ENCODE measurements at regions not wholly inside any gene's neighbourhood (a gene's known extent, or its start where the extent isn't known, plus 50 kb on each side); places are given as distances from the start of the nearest gene placed in this dataset.

DNA sequence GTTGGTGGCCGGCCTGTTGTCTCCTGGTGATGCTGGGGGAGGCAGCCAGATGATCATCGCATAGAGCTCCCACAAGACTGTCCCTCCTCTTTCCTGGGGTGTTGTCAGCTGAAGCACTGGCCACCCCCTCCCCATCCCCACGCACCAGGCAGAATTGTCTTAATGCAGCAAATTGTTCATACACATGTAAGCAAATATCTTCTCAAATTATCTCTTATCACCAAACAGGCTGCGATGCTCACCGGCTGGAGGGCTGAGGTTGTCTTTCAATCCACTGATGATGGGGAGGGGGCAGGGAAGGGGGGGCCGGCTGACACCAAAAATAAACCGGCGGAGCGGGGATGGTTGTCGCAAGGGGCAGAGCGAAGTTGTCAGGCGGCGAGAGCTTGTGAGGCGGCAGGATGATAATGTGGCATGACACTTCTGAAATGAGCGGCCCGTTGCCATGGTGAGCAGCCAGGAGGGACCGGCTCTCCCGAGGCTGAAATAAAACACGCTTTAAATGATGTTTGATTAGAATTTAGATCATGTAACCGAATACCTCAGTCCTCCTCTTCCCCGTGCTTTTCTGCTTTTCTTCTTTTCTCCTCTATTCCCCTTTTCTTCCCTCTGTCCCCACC lies 59.8 kb downstream of the MRM1 start:
- no peak for DNase-seq (ENCODE audit: low read depth, low spot score)

DNA sequence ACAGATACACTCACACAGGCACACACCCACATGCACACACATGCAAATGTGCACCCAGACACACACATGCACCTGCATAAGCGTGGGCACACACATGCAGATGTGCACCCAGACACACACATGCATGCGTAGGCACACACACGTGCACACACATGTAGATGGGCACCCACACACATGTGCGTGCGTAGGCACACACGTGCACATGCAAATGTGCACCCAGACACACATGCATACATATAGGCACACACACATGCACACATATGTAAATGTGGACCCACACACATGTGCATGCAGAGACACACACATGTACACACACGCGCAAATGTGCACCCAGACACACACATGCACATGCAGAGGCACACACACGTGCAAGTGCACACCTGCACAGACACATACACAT lies 60.3 kb downstream of the MRM1 start:
- no peak for DNase-seq (ENCODE audit: low read depth, low spot score)

DNA sequence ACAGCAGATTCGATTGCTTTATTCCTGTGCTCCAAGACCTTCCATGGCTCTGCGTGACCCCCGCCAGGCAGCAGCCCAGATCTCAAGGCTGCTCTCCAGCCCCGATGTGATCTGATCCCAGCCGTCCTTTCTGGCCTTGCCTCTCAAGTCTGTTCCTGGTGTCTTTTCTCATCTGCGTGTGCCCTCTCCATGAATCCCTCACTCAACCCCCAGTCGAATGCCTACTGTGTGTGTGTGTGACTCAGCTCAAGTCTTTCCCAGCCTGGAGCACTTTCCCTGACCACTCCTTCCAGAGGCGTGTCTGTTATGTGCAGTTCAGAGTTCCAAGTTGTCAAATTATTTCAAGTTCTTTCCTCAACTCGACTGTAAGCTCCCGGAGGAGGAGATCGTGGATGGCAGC lies 64.0 kb downstream of the MRM1 start:
- DNase-seq (ENCODE audit: low read depth, low spot score), result no peak

DNA sequence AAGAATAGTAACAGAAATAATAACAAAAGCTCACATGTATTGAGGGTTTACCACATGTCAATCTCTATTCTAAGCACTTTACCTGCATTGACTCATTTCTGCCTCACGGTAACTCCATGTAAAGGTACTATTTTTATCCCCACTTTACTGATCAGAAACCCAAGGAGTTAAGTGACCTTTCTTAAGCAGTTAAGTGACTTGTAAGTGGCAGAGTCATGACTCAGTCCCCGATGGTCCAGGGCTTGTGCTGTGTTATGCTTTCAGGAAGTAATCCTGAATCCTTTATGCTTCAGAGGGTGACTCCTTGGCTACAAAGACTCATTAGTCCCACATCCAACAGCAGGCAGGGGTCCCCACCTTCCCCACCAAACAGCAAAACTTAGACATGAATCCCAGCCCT lies 66.5 kb downstream of the MRM1 start:
- DNase-seq (ENCODE audit: low read depth, low spot score), result no peak

DNA sequence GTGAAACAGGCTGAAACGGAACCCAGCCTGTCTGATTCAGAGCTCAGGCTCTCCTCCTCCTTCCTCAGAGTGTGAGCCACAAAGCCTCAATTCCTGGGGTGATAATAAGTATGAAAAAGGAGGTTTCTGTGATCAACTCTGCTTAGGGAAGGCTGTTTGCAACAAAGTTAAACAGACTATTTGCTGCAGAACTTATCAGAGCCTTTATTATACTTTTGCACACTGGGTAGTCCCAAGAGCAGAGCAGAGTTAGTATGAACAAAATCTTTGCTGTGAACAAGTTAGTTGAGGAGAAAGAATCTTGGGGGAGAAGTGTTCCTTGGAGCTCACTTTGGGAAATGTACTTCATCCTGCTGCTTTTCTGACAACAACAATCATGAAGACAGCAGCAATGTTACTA lies 67.4 kb downstream of the MRM1 start:
- DNase-seq (ENCODE audit: low read depth, low spot score), result no peak

DNA sequence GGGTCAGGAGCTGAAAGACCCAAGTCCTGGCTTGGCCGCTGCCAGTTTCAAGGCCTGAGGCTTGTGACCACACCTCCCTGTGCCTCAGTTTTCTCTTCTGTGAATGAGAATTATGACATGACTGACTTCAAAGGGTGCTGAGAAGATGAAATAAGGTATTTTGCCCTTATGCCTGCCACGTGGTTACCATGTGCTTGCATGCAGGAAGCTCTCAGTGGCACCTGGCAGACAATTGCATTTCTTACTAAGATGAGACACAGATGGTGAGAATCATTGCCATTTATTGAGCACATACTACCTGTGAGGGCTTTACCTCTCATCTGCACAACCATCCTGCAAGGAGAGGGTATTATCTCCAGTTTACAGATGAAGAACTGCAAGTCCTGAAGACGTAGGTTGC lies 69.8 kb downstream of the MRM1 start:
- no peak for DNase-seq (ENCODE audit: low read depth, low spot score)

DNA sequence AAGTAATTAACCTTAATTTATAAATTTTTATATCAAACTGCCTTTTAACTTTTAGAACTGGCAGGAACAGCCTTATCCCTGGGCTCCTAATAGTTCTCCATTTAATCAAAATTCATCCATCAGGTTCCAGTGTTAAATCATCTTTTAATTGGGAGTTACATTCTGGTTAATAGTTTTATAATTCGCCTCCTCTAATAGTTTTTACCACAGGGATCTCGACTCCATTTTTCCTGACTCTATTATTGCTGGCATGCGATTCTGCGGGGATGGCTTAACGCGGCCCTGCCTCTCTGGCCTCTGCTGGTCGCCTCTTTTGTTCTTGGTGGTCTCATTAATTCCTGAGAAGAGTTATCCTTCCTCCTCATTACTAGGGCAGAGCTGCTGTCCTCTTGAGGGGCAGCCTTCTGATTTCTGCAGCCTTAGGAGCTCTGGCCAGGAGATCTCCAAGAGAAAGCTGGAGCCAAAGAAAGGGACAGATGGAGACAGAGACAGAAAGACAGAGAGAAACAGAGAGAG lies 71.1 kb downstream of the MRM1 start:
- DNase-seq (ENCODE audit: low read depth, low spot score), result no peak

DNA sequence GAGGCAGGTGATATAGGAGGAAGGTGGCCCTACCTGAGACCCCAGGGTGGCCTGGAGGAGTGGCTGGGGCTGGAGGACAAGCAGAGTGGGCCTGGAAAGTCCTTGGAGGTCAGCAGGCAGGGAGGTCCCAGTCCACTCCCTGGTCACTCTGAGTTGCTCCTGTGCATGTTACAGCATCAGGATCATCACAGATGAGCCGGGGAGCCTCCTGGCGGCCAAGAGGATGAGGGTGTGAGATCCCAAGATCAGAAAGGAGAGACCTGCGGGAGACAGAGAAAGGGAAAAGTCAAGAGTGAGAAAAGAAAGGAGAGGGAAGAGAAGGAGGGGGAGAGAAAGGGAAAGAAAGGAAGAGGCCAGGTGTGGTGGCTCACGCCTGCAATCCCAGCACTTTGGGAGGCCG lies 71.7 kb downstream of the MRM1 start:
- no peak for DNase-seq (ENCODE audit: low read depth, low spot score)

DNA sequence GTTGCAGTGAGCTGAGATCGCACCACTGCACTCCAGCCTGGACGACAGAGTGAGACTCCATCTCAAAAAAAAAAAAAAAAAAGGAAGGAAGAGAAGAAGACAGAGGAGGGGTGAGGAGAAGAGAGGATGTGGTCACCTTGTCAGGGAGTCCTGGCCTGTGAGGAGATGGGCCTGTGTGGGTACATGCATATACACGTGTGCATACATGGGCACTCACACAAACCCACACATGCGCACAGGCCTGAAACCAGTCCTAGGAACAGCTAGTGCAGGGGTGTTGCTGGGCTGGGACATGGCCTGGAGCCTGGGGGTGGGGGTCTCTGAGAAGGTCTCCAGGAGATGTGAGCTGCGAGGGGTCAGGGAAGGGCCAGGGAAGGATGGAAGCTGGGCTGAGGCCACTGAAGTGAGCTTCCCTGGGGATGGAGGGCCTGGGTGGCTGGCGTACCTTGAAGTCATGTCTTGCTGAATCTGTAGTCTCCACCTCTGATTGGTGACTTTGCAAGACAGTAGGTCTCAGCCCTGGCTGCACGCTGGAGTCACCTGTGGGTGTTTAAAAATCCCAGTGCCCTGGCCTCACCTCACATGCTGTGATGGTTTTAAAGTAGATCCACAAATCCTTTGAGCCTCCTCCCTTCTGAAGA lies 72.4 kb downstream of the MRM1 start:
- no peak for DNase-seq (ENCODE audit: low read depth, low spot score)

DNA sequence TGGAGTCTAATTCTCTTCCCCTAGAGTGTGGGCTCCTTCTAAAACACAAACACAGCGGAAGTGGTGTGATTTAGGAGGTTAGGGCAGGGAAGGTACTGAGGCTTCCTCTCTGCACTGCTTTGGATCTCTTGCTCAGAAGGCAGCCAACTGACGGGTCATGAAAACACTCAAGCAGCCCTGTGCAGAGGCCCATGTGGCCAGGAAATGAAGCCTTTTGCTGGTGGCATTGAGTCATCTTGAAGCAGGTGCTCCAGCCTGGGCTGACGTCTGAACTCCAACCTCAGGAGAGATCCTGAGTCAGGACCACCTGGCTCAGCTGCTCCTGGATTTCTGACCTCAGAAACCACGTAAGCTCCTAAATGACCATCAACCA lies 72.9 kb downstream of the MRM1 start:
- no peak for DNase-seq (ENCODE audit: low read depth, low spot score)

DNA sequence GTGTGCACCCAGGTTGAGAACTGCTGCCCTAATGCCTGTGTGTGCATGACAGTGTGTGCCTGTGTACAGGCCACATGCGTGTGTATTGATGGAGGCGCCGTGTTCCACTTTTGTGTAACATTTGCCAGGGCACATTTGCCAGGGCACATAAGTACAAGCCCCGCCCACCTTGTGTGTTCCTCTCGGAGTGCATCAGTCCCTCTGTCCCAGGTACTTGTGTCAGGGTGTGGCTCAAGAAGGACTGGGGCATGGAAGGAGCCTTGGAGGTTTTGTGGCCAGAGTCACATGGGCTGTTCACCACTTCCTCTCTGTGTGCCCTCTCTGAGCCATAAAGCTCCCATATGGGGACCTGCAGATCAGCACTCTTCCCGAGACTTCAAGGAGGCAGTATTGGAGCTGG lies 73.9 kb downstream of the MRM1 start:
- DNase-seq (ENCODE audit: low read depth, low spot score), result no peak

DNA sequence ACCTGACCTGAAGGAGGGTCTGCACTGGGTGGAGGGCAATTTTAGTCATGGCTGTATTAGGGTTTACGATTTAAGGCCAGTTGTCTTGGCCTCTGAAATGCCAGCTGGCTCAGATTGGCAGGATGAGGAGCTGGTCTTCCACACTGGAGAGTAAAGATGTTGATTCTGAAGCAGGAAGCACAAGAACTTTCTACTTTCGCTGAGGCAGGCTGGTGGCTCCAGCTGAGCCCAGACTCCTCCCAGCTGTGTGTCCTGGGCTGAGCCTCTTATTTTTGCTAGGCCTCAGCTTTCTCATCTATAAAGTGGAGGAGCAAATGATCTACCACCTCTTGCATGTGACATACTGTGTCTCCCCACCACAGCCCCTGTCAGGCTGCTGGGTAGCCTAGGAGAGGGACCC lies 74.4 kb downstream of the MRM1 start:
- no peak for DNase-seq (ENCODE audit: low read depth, low spot score)

DNA sequence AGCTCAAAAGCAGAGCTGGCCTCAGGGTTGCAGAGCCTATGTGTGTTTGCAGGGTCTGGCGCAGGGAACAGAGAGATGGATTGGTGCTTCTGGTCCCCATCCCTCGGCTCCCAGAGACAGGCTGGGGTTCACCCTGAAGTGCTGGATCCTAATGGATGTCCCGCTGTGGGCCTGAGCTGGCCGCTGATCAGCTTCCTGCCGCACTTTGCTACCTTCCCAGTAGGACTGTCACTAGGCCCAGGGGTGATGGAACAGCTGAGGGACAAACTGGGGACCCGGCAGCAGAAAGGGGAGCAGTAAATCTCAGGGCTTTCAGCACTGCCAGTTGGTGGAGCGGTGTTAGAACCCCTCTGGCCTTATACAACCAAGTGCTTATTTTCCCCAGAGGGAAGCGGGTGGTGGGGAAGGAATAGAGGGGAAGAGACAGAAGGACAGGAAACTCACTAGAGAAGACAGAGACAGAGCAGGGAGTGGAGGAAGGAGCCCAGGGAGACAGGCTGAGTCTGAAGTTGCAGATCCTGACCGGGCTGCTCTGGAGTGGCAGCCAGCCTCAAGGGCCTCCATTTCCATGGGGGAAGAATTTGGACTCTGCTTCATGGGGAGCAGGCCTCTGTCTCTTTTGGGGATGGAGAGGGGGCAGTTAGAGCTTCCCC lies 78.6 kb downstream of the MRM1 start:
- no peak for DNase-seq (ENCODE audit: low read depth, low spot score)

DNA sequence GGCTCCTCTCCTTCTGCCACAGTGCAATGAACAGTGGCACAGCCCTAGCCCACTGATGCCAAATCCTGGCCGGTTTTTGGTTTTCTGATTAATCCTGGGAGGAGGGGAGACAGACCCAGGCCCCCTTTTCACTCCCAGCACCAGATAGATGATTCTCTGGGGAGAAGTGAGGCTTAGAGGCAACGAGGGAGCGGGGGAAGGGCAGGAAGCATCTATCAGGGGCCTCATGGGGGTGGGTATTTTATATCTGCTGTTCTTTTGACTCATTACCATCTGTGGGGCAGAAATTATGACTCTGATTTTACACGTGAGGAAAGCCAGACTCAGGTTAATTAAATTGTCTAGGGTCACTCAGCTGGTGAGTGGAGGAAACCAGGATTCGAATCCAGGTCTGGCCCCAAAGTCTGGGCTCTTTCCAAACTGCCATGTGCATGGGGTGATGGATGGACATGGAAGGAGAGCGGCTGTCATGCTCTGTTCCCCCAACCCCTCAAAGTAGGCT lies 79.4 kb downstream of the MRM1 start:
- DNase-seq (ENCODE audit: low read depth, low spot score), result no peak

DNA sequence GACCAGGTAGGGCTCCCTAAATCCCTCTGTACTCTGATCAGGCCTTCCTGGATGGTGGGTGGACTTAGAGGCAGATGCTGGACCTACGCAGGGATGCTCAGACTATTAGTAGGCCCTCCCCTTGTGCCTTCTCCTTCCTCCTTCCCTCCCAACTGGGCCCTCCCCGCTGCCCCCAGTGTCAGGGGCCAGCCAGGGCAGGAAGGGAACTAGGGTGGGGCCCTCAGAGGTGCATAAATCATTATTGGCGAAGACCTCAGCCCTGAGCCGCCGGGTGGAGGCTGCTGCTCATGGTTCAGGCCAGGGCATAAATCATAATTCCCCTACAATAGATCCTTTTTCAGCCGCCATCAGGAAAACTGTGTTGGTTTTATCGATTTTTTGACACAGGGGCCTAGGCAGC lies 81.4 kb downstream of the MRM1 start:
- no peak for DNase-seq (ENCODE audit: low read depth, low spot score)

DNA sequence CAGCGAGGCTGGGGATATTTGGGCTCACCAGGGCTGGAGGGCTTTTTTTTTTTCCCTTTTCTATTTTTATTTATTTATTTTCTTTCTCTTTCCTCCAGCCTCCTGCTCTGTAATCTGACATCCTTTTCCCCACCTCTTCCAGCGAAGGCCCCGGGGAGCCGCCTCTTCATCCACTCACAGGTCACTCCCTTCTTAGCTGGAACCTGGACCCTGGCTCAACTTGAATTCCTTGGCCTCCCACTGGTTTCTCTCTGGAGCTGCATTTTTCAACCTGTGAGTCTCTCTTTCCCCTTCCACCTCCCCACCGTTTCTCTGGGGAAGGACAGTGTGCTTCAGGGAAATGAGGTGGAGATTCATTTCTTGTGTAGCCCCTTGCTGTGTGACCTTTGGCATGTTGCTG lies 82.0 kb downstream of the MRM1 start:
- DNase-seq (ENCODE audit: low read depth, low spot score), result no peak

DNA sequence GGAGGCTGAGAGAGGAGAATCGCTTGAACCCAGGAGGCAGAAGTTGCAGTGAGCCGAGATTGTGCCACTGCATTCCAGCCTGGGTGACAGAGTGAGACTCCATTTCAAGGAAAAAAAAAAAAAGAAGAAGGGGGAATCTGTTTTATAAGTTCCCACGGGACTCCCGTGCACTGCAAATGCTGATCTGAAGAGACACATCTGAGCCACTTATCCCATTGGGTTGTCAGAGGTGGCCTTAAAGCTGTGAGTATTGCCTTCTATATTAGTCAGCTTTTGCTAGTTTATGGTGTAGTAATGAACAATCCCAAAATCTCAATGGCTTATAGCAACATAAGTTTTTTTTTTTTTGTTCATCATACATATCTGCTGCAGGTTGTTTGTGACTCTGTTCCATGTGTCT lies 82.8 kb downstream of the MRM1 start:
- no peak for DNase-seq (ENCODE audit: low read depth, low spot score)

DNA sequence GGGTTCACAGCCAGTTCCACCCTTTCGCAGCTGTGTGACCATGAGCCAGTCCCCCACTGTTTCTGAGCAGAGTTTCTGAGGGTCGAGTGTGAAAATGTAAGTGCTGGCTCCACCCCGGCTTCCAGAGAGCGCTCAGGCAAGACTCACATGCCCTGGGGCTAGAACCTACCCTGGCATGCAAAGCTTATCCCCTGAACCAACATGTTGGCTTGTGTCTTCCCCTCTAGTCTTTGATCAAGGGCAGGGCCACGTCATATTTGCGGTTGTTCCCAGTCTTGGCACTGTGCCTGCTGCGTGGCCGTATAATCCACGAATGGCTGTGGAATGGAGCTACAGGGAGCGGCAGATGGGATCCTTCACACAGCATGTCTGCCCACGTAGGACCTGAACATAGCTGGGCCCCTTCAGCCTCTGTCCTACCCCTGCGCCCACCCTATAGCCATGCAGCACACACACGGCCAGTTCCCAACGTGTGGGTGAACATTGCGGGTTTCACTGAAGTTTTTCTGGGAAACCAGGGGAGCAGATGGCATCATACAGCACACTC lies 84.8 kb downstream of the MRM1 start:
- DNase-seq (ENCODE audit: low read depth, low spot score), result no peak

DNA sequence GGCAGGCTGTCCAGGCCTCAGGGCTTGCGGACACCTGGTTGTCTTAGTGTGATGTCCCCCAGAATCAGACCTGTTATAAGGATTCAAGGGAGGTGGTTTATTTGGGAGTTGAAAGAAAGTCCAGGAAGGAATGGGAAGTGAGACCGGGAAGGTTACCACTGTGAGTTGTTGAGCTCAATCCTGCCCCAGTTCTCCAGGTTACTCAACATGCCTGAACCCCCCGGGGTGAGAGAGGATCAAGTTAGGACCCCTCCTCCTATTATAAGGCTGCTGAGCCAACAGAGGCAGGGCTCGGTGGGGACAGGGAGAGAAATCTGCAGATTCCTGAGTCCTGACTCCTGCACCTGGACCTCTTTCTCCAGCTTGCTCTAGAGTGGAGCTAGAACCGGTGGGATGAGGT lies 86.4 kb downstream of the MRM1 start:
- DNase-seq (ENCODE audit: low read depth, low spot score), result no peak

DNA sequence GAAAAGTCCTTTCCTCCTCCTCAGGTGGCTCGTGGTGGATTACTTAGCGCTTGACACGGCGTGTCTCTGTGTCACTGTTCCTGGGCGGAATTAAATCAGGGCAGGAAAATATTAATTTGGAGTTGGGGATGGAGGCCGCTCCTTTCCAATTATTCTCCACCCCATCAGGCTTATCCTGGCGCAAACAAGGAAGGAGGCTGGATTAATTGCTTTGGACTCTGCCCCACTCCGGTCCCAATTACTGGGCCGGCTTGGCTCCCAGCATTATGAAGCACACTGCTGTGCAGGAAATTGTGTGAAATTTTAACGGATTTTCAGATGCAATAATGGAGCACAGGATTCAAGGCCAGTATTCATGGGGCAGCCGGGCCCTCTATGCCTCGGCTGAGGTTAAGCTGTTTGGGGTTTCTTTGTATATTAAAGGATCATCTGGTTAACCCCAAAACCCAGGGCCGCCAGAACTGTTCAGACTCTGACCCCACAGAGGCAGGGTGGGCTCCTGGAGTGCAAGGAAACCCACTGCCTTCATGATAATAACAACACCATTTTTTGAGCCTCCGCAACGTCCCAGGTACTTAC lies 87.8 kb downstream of the MRM1 start:
- DNase-seq (ENCODE audit: low read depth, low spot score), result no peak

DNA sequence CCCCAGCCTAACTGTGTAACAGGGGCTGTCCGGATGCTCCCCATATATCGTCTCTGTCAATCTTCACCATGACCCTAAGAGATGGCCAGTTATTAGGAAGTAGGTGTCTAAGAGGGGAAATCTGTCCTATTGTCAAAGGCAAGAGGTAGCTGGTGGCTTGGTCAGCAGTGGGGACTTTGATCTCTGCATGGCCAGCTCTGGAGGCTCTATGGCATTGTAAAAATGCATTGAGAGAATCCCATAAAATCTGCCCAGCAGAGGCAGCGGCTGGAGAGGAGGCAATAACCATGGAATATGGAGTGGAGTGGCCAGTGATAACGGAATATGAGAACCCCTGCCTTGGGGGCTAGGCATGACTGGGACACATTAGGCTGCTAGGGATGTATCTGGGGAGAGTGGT lies 88.8 kb downstream of the MRM1 start:
- no peak for DNase-seq (ENCODE audit: low read depth, low spot score)

DNA sequence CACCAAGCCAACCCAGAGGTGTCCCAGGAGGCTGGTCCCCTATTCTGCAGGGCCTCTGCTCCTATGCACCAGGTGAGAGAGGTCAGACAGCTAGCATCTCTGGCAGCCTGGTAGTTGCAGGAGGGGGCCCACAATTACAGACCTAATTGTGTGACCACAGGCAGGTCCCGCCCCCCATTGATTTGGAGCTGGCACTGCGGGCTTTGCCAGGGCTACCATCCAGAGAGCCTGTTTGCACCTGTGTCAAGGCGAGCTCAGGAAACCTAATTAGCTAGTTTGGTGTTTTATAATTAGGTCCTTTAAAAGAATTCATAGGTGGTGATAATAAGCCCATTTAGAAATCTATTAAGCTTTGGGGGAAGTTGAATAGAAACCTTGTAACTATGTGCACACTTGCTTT lies 90.2 kb downstream of the MRM1 start:
- DNase-seq (ENCODE audit: low read depth, low spot score), result no peak

DNA sequence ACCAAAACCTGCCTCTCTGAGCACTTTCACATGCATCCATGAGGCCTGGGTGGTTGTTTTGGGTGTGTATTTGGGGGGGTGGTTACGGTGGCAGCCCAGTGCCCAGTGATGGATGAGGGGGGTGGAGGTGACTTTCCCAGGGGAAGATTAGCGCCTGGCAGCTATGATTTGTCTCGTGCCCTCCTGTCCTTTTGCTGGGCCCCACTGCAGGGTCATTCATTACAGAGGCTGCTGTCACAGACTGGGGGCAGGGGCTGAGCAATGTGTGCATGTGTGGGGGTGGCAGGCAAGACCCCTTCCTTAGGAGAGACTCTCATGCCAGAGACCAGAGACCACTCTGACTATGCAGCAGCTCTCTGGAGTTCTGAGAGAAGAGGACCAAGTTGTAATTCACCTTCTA lies 93.7 kb downstream of the MRM1 start:
- no peak for DNase-seq (ENCODE audit: low read depth, low spot score)

Data from activated naive CD8-positive, alpha-beta T cell treated with anti-CD3 and anti-CD28 coated beads, Interleukin-2, amount 50 U/mL, for 16 hours (primary cell).